Stimulated activated naive CD4-positive, alpha-beta T cell (primary cell): ENCODE measurements at regions not wholly inside any gene's neighbourhood (a gene's known extent, or its start where the extent isn't known, plus 50 kb on each side); places are given as distances from the start of the nearest gene placed in this dataset.

Source experiments
- DNase-seq, 6 experiments: peaks; one replicate each; lab custom pipeline; 2025; lab: John Stamatoyannopoulos, UW

- no peak for DNase-seq
Measured at GRCh38 chr6:14065350-14065749, 52.2 kb upstream of the CD83 start.

- DNase-seq = peak in 3 of 6 experiments; percentile 14 to 60 (median 47)
Measured at GRCh38 chr6:14066782-14067406, 50.7 kb upstream of the CD83 start.

GRCh38 chr6:14067656-14068055, 49.9 kb upstream of the CD83 start:
- no peak for DNase-seq
